Naive thymus-derived CD4-positive, alpha-beta T cell (primary cell): ENCODE measurements at regions not wholly inside any gene's neighbourhood (a gene's known extent, or its start where the extent isn't known, plus 50 kb on each side); places are given as distances from the start of the nearest gene placed in this dataset.

Experiments used
- ATAC-seq: fragments of 150-1000 bp; cut with Tn5 transposase; 2 replicates; pipeline ENCODE4 v1.10.0; 2021; ENCODE audit warnings: mild to moderate bottlenecking, moderate library complexity
- CTCF ChIA-PET: fragments of 350-600 bp; sonication (Branson Sonifier 250); formaldehyde crosslinking; loops from one replicate; lab custom pipeline; 2021; ENCODE audit warnings: antibody characterized with exemption; lab: Charles Lee
- POLR2A ChIA-PET: fragments of 350-600 bp; sonication (Branson Sonifier 250); formaldehyde crosslinking; loops from one replicate; lab custom pipeline; 2021; ENCODE audit warnings: antibody characterized with exemption, inconsistent platforms; lab: Charles Lee
- DNase-seq, 9 donors: peaks; one replicate each; pipeline versions ENCODE4 v3.0.0 to v3.0.0-alpha.2; 2020 to 2022; ENCODE audit warnings: mixed read lengths in 1 of 9
- H3K27ac ChIP-seq: one replicate; pipeline ENCODE4 v1.7.0; 2013; ENCODE audit warnings: mild to moderate bottlenecking, low read depth, low read length, moderate library complexity
- H3K27me3 ChIP-seq, 2 donors: one replicate each; pipeline ENCODE4 v1.7.0; 2013; ENCODE audit warnings: low read length in 2 of 2, mild to moderate bottlenecking in 2 of 2, moderate library complexity in 2 of 2; ENCODE audit not compliant: control insufficient read depth in 2 of 2, insufficient read depth in 2 of 2
- H3K36me3 ChIP-seq, 3 experiments: 1 replicate in 2 of 3; 2 replicates in 1 of 3; pipeline ENCODE4 v1.7.0; 2013; ENCODE audit warnings: low read length in 3 of 3, mild to moderate bottlenecking in 3 of 3, moderate library complexity in 1 of 3; ENCODE audit not compliant: insufficient read depth in 3 of 3, control insufficient read depth in 2 of 3
- H3K4me1 ChIP-seq, 2 donors: one replicate each; pipeline ENCODE4 v1.7.0; 2013; ENCODE audit warnings: low read length in 2 of 2, mild to moderate bottlenecking in 2 of 2, moderate library complexity in 1 of 2; ENCODE audit not compliant: control insufficient read depth in 2 of 2, insufficient read depth in 2 of 2
- H3K4me3 ChIP-seq: 2 replicates; pipeline ENCODE4 v1.7.0; 2013; ENCODE audit warnings: mild to moderate bottlenecking, low read length
- H3K9me3 ChIP-seq, 3 experiments: 1 replicate in 2 of 3; 2 replicates in 1 of 3; pipeline ENCODE4 v1.7.0; 2013; ENCODE audit warnings: low read length in 3 of 3; ENCODE audit not compliant: control insufficient read depth in 2 of 3
- H3K27ac Mint-ChIP-seq, 9 donors: one replicate each; pipeline ENCODE4 v1.8.0; 2020 to 2022; ENCODE audit warnings: mixed read lengths in 9 of 9, mild to moderate bottlenecking in 8 of 9, moderate library complexity in 5 of 9, inconsistent platforms in 2 of 9
- H3K27me3 Mint-ChIP-seq, 5 donors: one replicate each; pipeline ENCODE4 v1.8.0; 2021 to 2022; ENCODE audit warnings: mixed read lengths in 5 of 5, mild to moderate bottlenecking in 1 of 5
- H3K36me3 Mint-ChIP-seq, 5 donors: one replicate each; pipeline ENCODE4 v1.8.0; 2020 to 2022; ENCODE audit warnings: mixed read lengths in 5 of 5, mild to moderate bottlenecking in 3 of 5, inconsistent platforms in 1 of 5
- H3K4me1 Mint-ChIP-seq, 7 donors: one replicate each; pipeline ENCODE4 v1.8.0; 2020 to 2022; ENCODE audit warnings: mixed read lengths in 7 of 7, mild to moderate bottlenecking in 3 of 7, inconsistent platforms in 1 of 7
- H3K4me3 Mint-ChIP-seq, 10 donors: one replicate each; pipeline ENCODE4 v1.8.0; 2020 to 2022; ENCODE audit warnings: mild to moderate bottlenecking in 10 of 10, mixed read lengths in 10 of 10, moderate library complexity in 6 of 10, inconsistent platforms in 2 of 10
- H3K9me3 Mint-ChIP-seq, 11 donors: one replicate each; pipeline ENCODE4 v1.8.0; 2020 to 2022; ENCODE audit warnings: mixed read lengths in 11 of 11, mild to moderate bottlenecking in 4 of 11, inconsistent platforms in 1 of 11, moderate library complexity in 1 of 11
- intact Hi-C, 2 donors: fragments of 100-400 bp; cut with micrococcal nuclease; formaldehyde crosslinking; loops; one replicate each; pipeline ENCODE4 v1.15.1; 2023

DNA sequence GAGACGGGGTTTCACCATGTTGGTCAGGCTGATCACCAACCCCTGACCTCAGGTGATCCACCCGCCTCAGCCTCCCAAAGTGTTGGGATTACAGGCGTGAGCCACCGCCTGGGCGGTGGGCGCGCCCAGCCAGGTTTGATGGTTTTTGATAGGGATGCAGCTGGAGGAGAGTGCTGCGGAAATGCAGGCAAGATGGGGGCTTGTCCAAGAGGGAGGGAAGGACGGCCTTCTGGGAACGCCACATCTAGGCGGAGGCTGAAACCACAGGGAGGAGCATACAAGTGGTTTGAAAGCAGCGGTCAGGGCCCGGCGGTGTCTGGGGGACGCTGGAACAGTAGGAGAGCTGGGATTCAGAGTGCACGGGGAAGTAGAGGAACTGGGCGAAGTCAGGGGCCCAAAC is 134.6 kb downstream of the VRK1 start:
- ChIA-PET CTCF (no interaction called here), POLR2A (no interaction called here)
- Histone ChIP-seq H3K27ac (no peak overlapping the region), H3K4me1 (no peaks in the 10 kb centered on the region), H3K4me3 (no peak overlapping the region), H3K36me3 (no peaks in the 10 kb centered on the region), H3K9me3 (no peaks in the 10 kb centered on the region), H3K27me3 (no peaks in the 10 kb centered on the region)
- peaks cover 0 to 4% (median 0%) of the 10 kb centered on the region in 11 donors for H3K9me3 Mint-ChIP-seq
- H3K36me3 Mint-ChIP-seq, result peaks cover 0 to 8% (median 3%) of the 10 kb centered on the region in 5 donors
- no peak overlapping the region for H3K27ac Mint-ChIP-seq
- ATAC-seq (no peak), DNase-seq (no peak)
- no peaks in the 10 kb centered on the region for H3K27me3 Mint-ChIP-seq
- intact Hi-C loops, result no loop called here
- peaks cover 0 to 5% (median 0%) of the 10 kb centered on the region in 7 donors for H3K4me1 Mint-ChIP-seq
- no peak overlapping the region for H3K4me3 Mint-ChIP-seq

DNA sequence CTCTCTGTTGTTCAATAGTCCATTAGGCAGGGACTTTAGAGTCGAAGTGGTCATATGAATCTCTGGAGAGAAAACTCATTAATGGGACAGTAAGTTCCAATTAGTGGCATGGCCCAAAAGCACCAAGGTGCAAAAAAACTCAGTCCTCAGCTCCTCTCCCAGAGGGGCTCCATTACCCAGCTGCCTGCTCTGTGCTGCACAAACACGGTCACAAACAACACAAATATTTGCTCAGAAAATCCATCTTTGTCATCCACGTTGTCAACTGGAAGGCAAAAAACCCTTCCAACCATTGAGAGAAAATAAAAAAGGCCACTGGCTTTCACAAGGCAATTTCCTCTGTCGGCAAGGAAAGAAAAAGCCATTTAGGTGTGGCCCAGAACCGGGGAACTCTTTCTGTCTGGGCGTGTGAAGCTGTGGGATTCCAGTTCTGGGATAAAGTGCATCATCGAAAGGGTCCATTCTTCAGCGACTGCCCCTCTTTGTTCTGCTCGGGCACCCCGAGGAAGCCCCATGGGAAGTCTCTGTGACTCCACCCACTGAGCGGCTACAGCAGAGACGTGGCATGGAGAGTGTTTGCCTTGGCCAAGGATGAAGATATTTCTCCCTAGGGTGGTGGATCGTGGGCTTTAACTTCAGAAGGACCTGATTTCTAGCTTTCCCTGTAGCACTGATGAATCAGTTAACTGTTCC is 137.6 kb downstream of the VRK1 start:
- no peaks in the 10 kb centered on the region for H3K27me3 Mint-ChIP-seq
- H3K9me3 Mint-ChIP-seq, result peaks cover 0 to 6% (median 0%) of the 10 kb centered on the region in 11 donors
- CTCF ChIA-PET, result no interaction called here
- DNase-seq, result no peak
- no peaks in the 10 kb centered on the region for H3K4me1 ChIP-seq
- no peak overlapping the region for H3K27ac ChIP-seq
- H3K4me3 ChIP-seq, result no peak overlapping the region
- intact Hi-C loops, result no loop called here
- no peak for ATAC-seq
- H3K36me3 ChIP-seq, result no peaks in the 10 kb centered on the region
- H3K27me3 ChIP-seq, result no peaks in the 10 kb centered on the region
- POLR2A ChIA-PET, result no interaction called here
- H3K4me3 Mint-ChIP-seq, result no peak overlapping the region
- H3K27ac Mint-ChIP-seq, result no peak overlapping the region
- H3K36me3 Mint-ChIP-seq, result peaks cover 0 to 8% (median 0%) of the 10 kb centered on the region in 5 donors
- H3K9me3 ChIP-seq, result no peaks in the 10 kb centered on the region
- H3K4me1 Mint-ChIP-seq, result peaks cover 0 to 5% (median 0%) of the 10 kb centered on the region in 7 donors

DNA sequence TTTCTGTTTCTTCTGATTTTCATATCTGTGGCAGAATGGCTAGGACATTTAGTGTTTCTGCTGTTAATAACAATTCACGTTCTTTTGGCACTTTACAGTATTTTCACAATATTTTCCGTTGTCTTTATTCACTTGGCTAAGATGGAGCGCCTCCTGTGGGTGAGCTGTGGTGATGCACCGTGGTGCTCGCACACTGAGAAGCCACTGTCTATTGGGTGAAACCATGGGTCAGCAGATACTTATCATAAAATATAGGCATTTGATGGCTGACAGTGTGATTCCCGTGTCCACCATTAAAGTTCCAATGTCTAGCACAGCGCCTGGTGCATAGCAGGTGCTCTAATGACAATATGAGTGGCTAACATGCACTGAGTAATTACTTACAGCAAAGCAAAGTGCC is 141.8 kb downstream of the VRK1 start:
- Mint-ChIP-seq H3K4me1 (peaks cover 0 to 6% (median 0%) of the 10 kb centered on the region in 7 donors), H3K4me3 (no peak overlapping the region), H3K27me3 (no peaks in the 10 kb centered on the region), H3K36me3 (peaks cover 0 to 15% (median 0%) of the 10 kb centered on the region in 5 donors), H3K27ac (no peak overlapping the region), H3K9me3 (peaks cover 0 to 4% (median 0%) of the 10 kb centered on the region in 11 donors)
- ATAC-seq (no peak), DNase-seq (no peak)
- ChIA-PET CTCF (no interaction called here), POLR2A (no interaction called here)
- H3K27ac ChIP-seq, result no peak overlapping the region
- no peaks in the 10 kb centered on the region for H3K4me1 ChIP-seq
- H3K4me3 ChIP-seq, result no peak overlapping the region
- no peaks in the 10 kb centered on the region for H3K9me3 ChIP-seq
- intact Hi-C loops, result no loop called here
- H3K27me3 ChIP-seq, result no peaks in the 10 kb centered on the region
- H3K36me3 ChIP-seq, result no peaks in the 10 kb centered on the region

DNA sequence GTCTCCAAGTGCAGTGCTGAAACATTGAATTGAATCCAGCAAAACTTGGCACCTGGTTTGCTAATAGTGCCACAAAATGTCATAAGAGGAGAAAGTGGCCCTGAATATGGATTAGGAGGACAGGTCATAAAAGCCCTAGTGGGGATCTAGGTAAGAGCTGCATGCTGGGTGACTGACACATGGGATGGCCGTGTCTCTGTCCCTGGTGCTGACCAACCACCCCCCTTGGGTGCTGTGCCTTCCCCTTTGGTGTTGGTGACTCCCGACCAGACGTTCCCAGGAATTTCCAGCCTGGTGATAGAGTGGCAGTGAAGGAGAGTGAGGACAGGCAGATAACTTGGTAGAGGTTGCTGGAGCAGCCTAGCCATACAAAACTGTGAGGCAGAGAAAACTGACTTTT is 142.8 kb downstream of the VRK1 start:
- Histone ChIP-seq H3K36me3 (no peaks in the 10 kb centered on the region), H3K27ac (no peak overlapping the region), H3K4me1 (no peaks in the 10 kb centered on the region), H3K9me3 (no peaks in the 10 kb centered on the region), H3K4me3 (no peak overlapping the region), H3K27me3 (no peaks in the 10 kb centered on the region)
- Mint-ChIP-seq H3K36me3 (peaks cover 0 to 15% (median 0%) of the 10 kb centered on the region in 5 donors), H3K9me3 (peaks cover 0 to 4% (median 0%) of the 10 kb centered on the region in 11 donors), H3K27ac (no peak overlapping the region), H3K4me3 (no peak overlapping the region), H3K27me3 (no peaks in the 10 kb centered on the region), H3K4me1 (peaks cover 0 to 11% (median 6%) of the 10 kb centered on the region in 7 donors)
- ChIA-PET CTCF (no interaction called here), POLR2A (no interaction called here)
- intact Hi-C loops, result no loop called here
- no peak for ATAC-seq
- no peak for DNase-seq

DNA sequence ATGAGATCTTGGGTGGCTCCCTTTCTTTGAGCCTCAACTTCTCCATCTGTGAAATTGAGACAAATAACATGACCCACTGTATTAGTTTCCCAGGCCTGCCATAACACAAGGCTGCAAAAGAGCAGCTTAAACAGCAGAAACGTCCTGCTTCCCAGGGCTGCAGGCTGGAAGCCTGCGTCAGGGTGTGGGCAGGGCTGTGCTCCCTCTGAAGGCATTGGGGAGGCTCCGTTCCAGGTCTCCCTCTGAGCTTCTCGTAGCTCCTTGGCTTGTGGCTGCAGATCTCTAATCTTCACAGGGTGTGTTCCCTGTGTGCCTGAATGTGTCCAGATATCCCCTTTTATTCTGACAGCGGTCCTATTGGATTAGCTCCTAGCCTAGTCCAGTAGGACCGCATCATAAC is 147.1 kb downstream of the VRK1 start:
- intact Hi-C loops, result no loop called here
- ChIA-PET POLR2A (no interaction called here), CTCF (no interaction called here)

DNA sequence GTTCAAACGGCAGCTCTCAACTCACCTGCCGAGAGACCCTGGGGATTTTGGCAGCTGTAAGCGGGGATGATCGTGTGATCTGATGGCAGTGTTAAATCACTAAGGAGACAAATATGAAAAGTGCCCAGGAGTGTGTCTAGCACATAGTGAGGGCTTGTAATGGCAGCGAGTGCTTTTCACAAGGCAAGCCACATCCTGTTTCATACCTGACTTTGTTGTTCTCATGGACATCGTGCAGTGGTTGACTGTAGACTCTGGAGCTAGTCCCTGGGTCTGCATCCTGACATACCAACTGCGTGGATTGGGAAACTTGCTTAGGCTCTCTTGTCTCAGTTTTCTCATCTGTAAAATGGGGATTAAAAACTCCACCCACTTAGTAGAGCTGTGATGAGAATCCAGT is 148.5 kb downstream of the VRK1 start:
- Histone ChIP-seq H3K4me1 (peaks cover 5 to 16% of the 10 kb centered on the region in 2 donors), H3K36me3 (no peaks in the 10 kb centered on the region), H3K4me3 (no peak overlapping the region), H3K9me3 (no peaks in the 10 kb centered on the region), H3K27ac (no peak overlapping the region), H3K27me3 (no peaks in the 10 kb centered on the region)
- ATAC-seq (no peak), DNase-seq (no peak)
- Mint-ChIP-seq H3K36me3 (peaks cover 0 to 27% (median 5%) of the 10 kb centered on the region in 5 donors), H3K4me3 (peak overlapping the region in 5 of 10 donors; percentile 5 to 35 (median 30)), H3K27me3 (no peaks in the 10 kb centered on the region), H3K4me1 (peaks cover 14 to 47% (median 22%) of the 10 kb centered on the region in 7 donors), H3K27ac (peak overlapping the region in 1 of 9 donors; percentile 10), H3K9me3 (peaks cover 0 to 6% (median 2%) of the 10 kb centered on the region in 11 donors)
- ChIA-PET CTCF (no interaction called here), POLR2A (no interaction called here)
- intact Hi-C loops, result no loop called here

More for the DNA sequence above, 147.1 kb downstream of the VRK1 start:
- peaks cover 0 to 32% (median 5%) of the 10 kb centered on the region in 5 donors for H3K36me3 Mint-ChIP-seq
- no peak for DNase-seq
- H3K9me3 ChIP-seq, result no peaks in the 10 kb centered on the region
- no peak overlapping the region for H3K4me3 Mint-ChIP-seq
- H3K27me3 ChIP-seq, result no peaks in the 10 kb centered on the region
- no peak overlapping the region for H3K4me3 ChIP-seq
- H3K4me1 Mint-ChIP-seq, result peaks cover 9 to 38% (median 16%) of the 10 kb centered on the region in 7 donors
- no peak overlapping the region for H3K27ac ChIP-seq
- peak overlapping the region in 1 of 9 donors; percentile 21 for H3K27ac Mint-ChIP-seq
- H3K27me3 Mint-ChIP-seq, result no peaks in the 10 kb centered on the region
- H3K36me3 ChIP-seq, result no peaks in the 10 kb centered on the region
- no peak for ATAC-seq
- H3K9me3 Mint-ChIP-seq, result peaks cover 0 to 6% (median 2%) of the 10 kb centered on the region in 11 donors
- peaks cover 5 to 14% of the 10 kb centered on the region in 2 donors for H3K4me1 ChIP-seq

DNA sequence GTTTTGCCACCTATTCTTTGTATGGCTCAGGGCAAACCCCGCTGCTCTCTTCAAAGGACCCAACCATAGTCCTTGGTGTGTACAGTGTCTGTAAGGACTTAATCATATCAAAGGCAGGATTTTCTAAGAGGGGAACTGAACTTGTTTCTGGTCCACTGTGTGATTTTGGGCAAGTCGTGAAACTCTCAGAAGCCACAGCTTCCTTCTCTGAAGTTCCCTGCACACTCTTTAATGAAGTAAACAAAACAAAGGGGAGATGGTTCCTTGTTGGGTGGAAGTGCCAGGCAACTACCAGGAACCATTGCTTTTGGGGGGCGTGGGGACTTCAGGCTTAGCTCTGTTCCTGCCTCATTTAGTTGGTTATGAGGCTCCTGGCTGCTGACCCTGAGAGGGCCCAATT is 152.4 kb downstream of the VRK1 start:
- H3K9me3 ChIP-seq, result no peaks in the 10 kb centered on the region
- DNase-seq, result no peak
- H3K9me3 Mint-ChIP-seq, result peaks cover 0 to 14% (median 2%) of the 10 kb centered on the region in 11 donors

More for the DNA sequence above, 152.4 kb downstream of the VRK1 start:
- H3K27ac ChIP-seq, result no peak overlapping the region
- Mint-ChIP-seq H3K4me1 (peaks cover 14 to 43% (median 25%) of the 10 kb centered on the region in 7 donors), H3K36me3 (peaks cover 0 to 27% (median 13%) of the 10 kb centered on the region in 5 donors), H3K27me3 (no peaks in the 10 kb centered on the region), H3K27ac (peak overlapping the region in 5 of 9 donors; percentile 11 to 76 (median 55)), H3K4me3 (no peak overlapping the region)
- CTCF ChIA-PET, result no interaction called here
- no peaks in the 10 kb centered on the region for H3K27me3 ChIP-seq
- POLR2A ChIA-PET, result interaction anchor here (1.2 to 2.4 kb wide), 3 partner anchors 9 to 26 kb away, joined by 3 to 7 read pairs (median 3); no protein-coding TSS in a partner anchor
- H3K36me3 ChIP-seq, result no peaks in the 10 kb centered on the region
- H3K4me1 ChIP-seq, result peaks cover 5 to 16% of the 10 kb centered on the region in 2 donors
- intact Hi-C loops, result no loop called here
- no peak overlapping the region for H3K4me3 ChIP-seq
- no peak for ATAC-seq
